ENCODE measurements at regions not wholly inside any gene's neighbourhood (a gene's known extent, or its start where the extent isn't known, plus 50 kb on each side); places are given as distances from the start of the nearest gene placed in this dataset.

- TF ChIP-seq POLR2A (IDR thresholded peaks at IDR 0.05) (no peak), CTCF (IDR thresholded peaks at IDR 0.05) (no peak)
These were observed 61.1 kb upstream of the TMEM196 start for GRCh38 chr7:19834566-19834965.
